Hindlimb muscle (tissue), 1 donor: ENCODE measurements at regions not wholly inside any gene's neighbourhood (a gene's known extent, or its start where the extent isn't known, plus 50 kb on each side); places are given as distances from the start of the nearest gene placed in this dataset.
"Not testable (repeated sequence)": the region's sequence is repeated elsewhere in the genome, so short reads cannot be mapped to it uniquely, and the experiment has no call there.

Experiments
- DNase-seq: peaks from one replicate; pipeline ENCODE4 v3.0.0-alpha.2; 2013

GRCh38 chr14:37650356-37651037, 55.1 kb downstream of the TTC6 start:
- DNase-seq: no peak

GRCh38 chr14:37652042-37652441, 56.6 kb downstream of the TTC6 start:
- no peak for DNase-seq

- no peak for DNase-seq
Observed at GRCh38 chr14:37655418-37655817, 60.0 kb downstream of the TTC6 start.

- DNase-seq: no peak
Observed at GRCh38 chr14:37658156-37658555, 62.7 kb downstream of the TTC6 start.

GRCh38 chr14:37663498-37663897, 68.1 kb downstream of the TTC6 start:
- no peak for DNase-seq

- DNase-seq: no peak
Observed at GRCh38 chr14:37665479-37665878, 70.0 kb downstream of the TTC6 start.

GRCh38 chr14:37665951-37666350, 70.5 kb downstream of the TTC6 start:
- DNase-seq: no peak

GRCh38 chr14:37668646-37669045, 73.2 kb downstream of the TTC6 start:
- no peak for DNase-seq

- DNase-seq: no peak
Observed at GRCh38 chr14:37669242-37669641, 73.8 kb downstream of the TTC6 start.

GRCh38 chr14:37673439-37673838, 78.0 kb downstream of the TTC6 start:
- no peak for DNase-seq

- DNase-seq: no peak
Observed at GRCh38 chr14:37678916-37679315, 83.5 kb downstream of the TTC6 start.

GRCh38 chr14:37681486-37681885, 86.1 kb downstream of the TTC6 start:
- no peak for DNase-seq

- not testable (repeated sequence) for DNase-seq
Observed at GRCh38 chr14:37692680-37693079, 97.3 kb downstream of the TTC6 start.

- DNase-seq: not testable (repeated sequence)
Observed at GRCh38 chr14:37693420-37693819, 98.0 kb downstream of the TTC6 start.

GRCh38 chr14:37695866-37696265, 100.4 kb downstream of the TTC6 start:
- no peak for DNase-seq

GRCh38 chr14:37697489-37698121, 102.2 kb downstream of the TTC6 start:
- no peak for DNase-seq

- DNase-seq: no peak
Observed at GRCh38 chr14:37698840-37699777, 103.7 kb downstream of the TTC6 start.

GRCh38 chr14:37707716-37708115, 112.3 kb downstream of the TTC6 start:
- no peak for DNase-seq

- no peak for DNase-seq
Observed at GRCh38 chr14:37708481-37708880, 113.1 kb downstream of the TTC6 start.

GRCh38 chr14:37709419-37710195, 114.2 kb downstream of the TTC6 start:
- peak; percentile 28 for DNase-seq

- DNase-seq: no peak
Observed at GRCh38 chr14:37711356-37711830, 116.0 kb downstream of the TTC6 start.

- DNase-seq: no peak
Observed at GRCh38 chr14:37711831-37712475, 116.5 kb downstream of the TTC6 start.
